SKM-1 (cell line): ENCODE measurements at regions not wholly inside any gene's neighbourhood (a gene's known extent, or its start where the extent isn't known, plus 50 kb on each side); places are given as distances from the start of the nearest gene placed in this dataset.
A peak's percentile ranks its signal among the peaks of the same experiment; 100 is the strongest.

ENCODE experiments used
- DNase-seq: peaks from one replicate; lab custom pipeline; 2025; ENCODE audit not compliant: unreplicated experiment; lab: John Stamatoyannopoulos, UW

- DNase-seq: no peak
Measured at GRCh38 chr1:234886081-234886984, 242.3 kb downstream of the TOMM20 start.

- DNase-seq: no peak
Measured at GRCh38 chr1:234885601-234886000, 243.0 kb downstream of the TOMM20 start.

GRCh38 chr1:234884701-234885100 is 243.9 kb downstream of the TOMM20 start:
- no peak for DNase-seq

GRCh38 chr1:234884006-234884405 is 244.6 kb downstream of the TOMM20 start:
- no peak for DNase-seq

GRCh38 chr1:234882898-234883297 is 245.7 kb downstream of the TOMM20 start:
- DNase-seq: no peak

- no peak for DNase-seq
Measured at GRCh38 chr1:234881893-234882771, 246.5 kb downstream of the TOMM20 start.

GRCh38 chr1:234879147-234880080 is 249.2 kb downstream of the TOMM20 start:
- DNase-seq: no peak

- no peak for DNase-seq
Measured at GRCh38 chr1:234878288-234878687, 250.3 kb downstream of the TOMM20 start.

GRCh38 chr1:234877761-234878160 is 250.9 kb downstream of the TOMM20 start:
- no peak for DNase-seq

- DNase-seq: peak; percentile 99
Measured at GRCh38 chr1:234875953-234876855, 252.4 kb downstream of the TOMM20 start.

- DNase-seq: no peak
Measured at GRCh38 chr1:234875328-234875952, 253.2 kb downstream of the TOMM20 start.

GRCh38 chr1:234874291-234875288 is 254.0 kb downstream of the TOMM20 start:
- no peak for DNase-seq

- DNase-seq: no peak
Measured at GRCh38 chr1:234871710-234872271, 256.8 kb downstream of the TOMM20 start.

- DNase-seq: no peak
Measured at GRCh38 chr1:234871039-234871709, 257.5 kb downstream of the TOMM20 start.

GRCh38 chr1:234870020-234870981 is 258.3 kb downstream of the TOMM20 start:
- no peak for DNase-seq
